Ovary (tissue), 7 donors: ENCODE measurements at regions not wholly inside any gene's neighbourhood (a gene's known extent, or its start where the extent isn't known, plus 50 kb on each side); places are given as distances from the start of the nearest gene placed in this dataset.

Experiments used
- DNase-seq, 5 donors: peaks; one replicate each; pipeline ENCODE4 v3.0.0-alpha.2; 2019 to 2020
- H3K27ac ChIP-seq, 2 donors: fragments of 200-600 bp; one replicate each; pipeline versions ENCODE4 v1.5.1 to v1.8.0; 2019 to 2022
- H3K27me3 ChIP-seq: fragments of 200-600 bp; one replicate; pipeline ENCODE4 v1.8.0; 2022
- H3K36me3 ChIP-seq: fragments of 200-600 bp; sonication (generic); one replicate; pipeline ENCODE4 v1.5.1; 2019
- H3K4me1 ChIP-seq: one replicate; pipeline ENCODE4 v1.8.1; 2013; ENCODE audit warnings: mild to moderate bottlenecking, moderate library complexity; ENCODE audit not compliant: insufficient read depth
- H3K4me3 ChIP-seq: fragments of 200-600 bp; sonication (generic); one replicate; pipeline ENCODE4 v1.5.1; 2017
- H3K9me3 ChIP-seq, 2 donors: fragments of 200-600 bp in 1 of 2; sonication (generic) in 1 of 2; one replicate each; pipeline versions ENCODE4 v1.5.1 to v1.8.1; 2013 to 2019; ENCODE audit warnings: mild to moderate bottlenecking in 1 of 2, moderate library complexity in 1 of 2
- EP300 ChIP-seq: sonication (generic); formaldehyde crosslinking; IDR thresholded peaks from one replicate; pipeline ENCODE4 v1.6.1; 2017; ENCODE audit warnings: antibody characterized with exemption
- POLR2A ChIP-seq: fragments of 450-650 bp; IDR thresholded peaks from one replicate; pipeline ENCODE4 v1.6.1; 2017; ENCODE audit warnings: antibody characterized with exemption, mild to moderate bottlenecking, moderate library complexity
- WGBS, 3 donors: extraction: QIAGEN DNeasy Blood & Tissue Kit in 1 of 3; methylation state at CpG; one replicate each; pipeline versions ENCODE4 v1.1.5 to v1.1.7; 2013 to 2017; 5-methylcytosine and 5-hydroxymethylcytosine counted together
- intact Hi-C, 4 donors: fragments of 100-400 bp; cut with DNase I; formaldehyde crosslinking; loops; one replicate each; pipeline versions ENCODE4 v1.11.0 to v1.15.1; 2022 to 2023
- TF ChIP-seq, protein P1 (sequence below), 3 donors: fragments of 450-650 bp in 2 of 3; fragments of 200-600 bp in 1 of 3; IDR thresholded peaks; one replicate each; pipeline versions ENCODE4 v1.5.1 to v1.8.0; 2016 to 2022; ENCODE audit warnings: antibody characterized with exemption in 3 of 3, mild to moderate bottlenecking in 1 of 3
- donor health status: DM: no; HTN: no; CAD: no; lungs with moderate emphysema.
- donor health status: DM: no; HTN: no; CAD: no.
- donor health status: Bipolar disorder and iron deficiency.
- donor health status: DM: no; HTN: no; CAD: no.
- donor health status: DM: yes; HTN: yes; CAD: no.

DNA sequence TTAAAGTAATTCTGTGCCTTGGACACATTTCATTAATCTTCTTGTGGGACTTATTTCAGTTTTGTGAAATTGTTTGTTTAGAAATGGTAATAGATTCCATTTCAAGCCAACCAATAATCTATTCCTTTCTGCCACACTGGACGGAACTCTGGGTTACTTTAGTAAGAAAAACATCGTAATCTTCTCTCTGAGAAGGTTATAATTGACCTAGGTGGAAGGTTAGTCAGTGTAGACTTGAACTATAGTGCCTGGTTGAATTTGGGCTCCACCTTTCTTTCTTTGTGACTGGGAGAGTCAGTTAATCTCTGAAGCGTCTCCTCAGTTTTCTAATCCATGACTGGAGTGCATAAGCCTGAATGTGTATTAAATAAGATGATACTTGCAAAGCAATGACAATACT lies 89.7 kb upstream of the PRLR start:
- 86 to 90% (median 89%) methylated on average over 3 of the region's 3 CpGs for WGBS, 3 donors
- no peak overlapping the region for H3K27ac ChIP-seq
- H3K4me3 ChIP-seq, result no peak overlapping the region
- DNase-seq, result no peak
- no peaks in the 10 kb centered on the region for H3K4me1 ChIP-seq
- H3K27me3 ChIP-seq, result no peaks in the 10 kb centered on the region
- H3K9me3 ChIP-seq, result no peaks in the 10 kb centered on the region
- intact Hi-C loops, result no loop called here
- H3K36me3 ChIP-seq, result no peaks in the 10 kb centered on the region
- TF ChIP-seq POLR2A (no peak), EP300 (no peak)
- TF ChIP-seq, protein P1, sequence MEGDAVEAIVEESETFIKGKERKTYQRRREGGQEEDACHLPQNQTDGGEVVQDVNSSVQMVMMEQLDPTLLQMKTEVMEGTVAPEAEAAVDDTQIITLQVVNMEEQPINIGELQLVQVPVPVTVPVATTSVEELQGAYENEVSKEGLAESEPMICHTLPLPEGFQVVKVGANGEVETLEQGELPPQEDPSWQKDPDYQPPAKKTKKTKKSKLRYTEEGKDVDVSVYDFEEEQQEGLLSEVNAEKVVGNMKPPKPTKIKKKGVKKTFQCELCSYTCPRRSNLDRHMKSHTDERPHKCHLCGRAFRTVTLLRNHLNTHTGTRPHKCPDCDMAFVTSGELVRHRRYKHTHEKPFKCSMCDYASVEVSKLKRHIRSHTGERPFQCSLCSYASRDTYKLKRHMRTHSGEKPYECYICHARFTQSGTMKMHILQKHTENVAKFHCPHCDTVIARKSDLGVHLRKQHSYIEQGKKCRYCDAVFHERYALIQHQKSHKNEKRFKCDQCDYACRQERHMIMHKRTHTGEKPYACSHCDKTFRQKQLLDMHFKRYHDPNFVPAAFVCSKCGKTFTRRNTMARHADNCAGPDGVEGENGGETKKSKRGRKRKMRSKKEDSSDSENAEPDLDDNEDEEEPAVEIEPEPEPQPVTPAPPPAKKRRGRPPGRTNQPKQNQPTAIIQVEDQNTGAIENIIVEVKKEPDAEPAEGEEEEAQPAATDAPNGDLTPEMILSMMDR (IDR thresholded peaks at IDR 0.05), result no peak

GRCh38 chr5:35319333-35320002 lies 89.2 kb upstream of the PRLR start:
- intact Hi-C loops, result no loop called here

DNA sequence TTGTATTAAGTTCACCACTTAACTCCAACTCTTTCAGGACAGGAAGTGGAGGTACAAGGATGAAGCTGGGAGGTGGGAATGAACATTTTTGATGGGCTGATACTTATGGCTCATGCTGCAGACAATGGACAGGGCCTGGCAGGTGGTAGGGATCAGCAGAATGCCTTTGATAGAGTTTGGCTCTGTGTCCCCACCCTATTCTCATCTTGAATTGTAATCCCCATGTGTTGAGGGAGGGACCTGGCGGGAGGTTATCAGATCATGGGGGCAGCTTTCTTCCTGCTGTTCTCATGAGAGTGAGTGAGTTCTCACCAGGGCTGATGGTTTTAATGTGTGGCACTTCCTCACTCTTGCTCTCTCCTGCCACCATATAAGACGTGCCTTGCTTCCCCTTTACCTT lies 87.3 kb upstream of the PRLR start:
- no peaks in the 10 kb centered on the region for H3K9me3 ChIP-seq
- H3K4me3 ChIP-seq, result no peak overlapping the region
- 86 to 93% (median 88%) methylated on average over 2 of the region's 2 CpGs for WGBS, 3 donors
- intact Hi-C loops, result no loop called here
- no peak for DNase-seq
- H3K4me1 ChIP-seq, result no peaks in the 10 kb centered on the region
- TF ChIP-seq, protein P1 (IDR thresholded peaks at IDR 0.05), result no peak
- no peak for TF ChIP-seq EP300
- no peak for TF ChIP-seq POLR2A
- H3K36me3 ChIP-seq, result no peaks in the 10 kb centered on the region
- H3K27ac ChIP-seq, result no peak overlapping the region
- H3K27me3 ChIP-seq, result no peaks in the 10 kb centered on the region

More at GRCh38 chr5:35319333-35320002, 89.2 kb upstream of the PRLR start:
- Histone ChIP-seq H3K27me3 (no peaks in the 10 kb centered on the region), H3K9me3 (no peaks in the 10 kb centered on the region), H3K36me3 (no peaks in the 10 kb centered on the region), H3K4me3 (no peak overlapping the region), H3K4me1 (no peaks in the 10 kb centered on the region), H3K27ac (no peak overlapping the region)
- TF ChIP-seq EP300 (no peak), POLR2A (no peak)
- TF ChIP-seq, protein P1 (IDR thresholded peaks at IDR 0.05), result no peak
- DNase-seq, result peak in 1 of 5 donors; percentile 28
- WGBS, 3 donors, result 57 to 62% (median 62%) methylated on average over 4 of the region's 4 CpGs

DNA sequence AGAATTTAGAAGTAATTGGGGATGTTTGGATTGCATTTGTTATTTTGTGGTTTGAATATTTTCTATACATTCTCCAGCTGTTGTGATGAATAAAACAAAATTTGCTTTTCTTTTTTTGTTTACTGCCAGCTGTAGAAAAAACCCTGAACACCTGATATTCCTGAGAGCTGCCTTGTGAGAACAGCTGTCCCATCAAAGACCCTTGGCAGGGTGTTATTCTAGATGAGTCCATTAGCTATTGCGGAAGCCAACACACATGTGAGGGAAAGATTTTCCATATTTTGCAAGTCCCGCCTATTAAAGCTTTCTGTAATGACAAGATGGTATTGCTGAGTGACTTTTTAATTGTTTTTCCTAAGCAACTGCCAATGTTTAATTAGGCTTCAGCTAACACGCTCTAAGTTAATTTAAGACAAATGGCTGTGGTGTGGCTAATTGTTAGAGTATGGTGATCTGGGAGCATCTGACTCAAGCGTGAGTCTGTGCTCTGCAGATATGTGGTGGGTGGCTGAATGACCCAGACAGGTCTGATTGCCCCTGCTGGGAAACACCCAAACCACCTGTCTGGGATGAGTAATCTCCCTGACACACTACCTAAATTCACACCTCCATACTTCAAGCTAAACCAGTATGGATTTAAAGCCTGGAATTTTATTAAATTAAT lies 86.5 kb upstream of the PRLR start:
- 79 to 87% (median 85%) methylated on average over 4 of the region's 4 CpGs for WGBS, 3 donors
- Histone ChIP-seq H3K27me3 (no peaks in the 10 kb centered on the region), H3K4me3 (no peak overlapping the region), H3K4me1 (no peaks in the 10 kb centered on the region), H3K36me3 (no peaks in the 10 kb centered on the region), H3K27ac (no peak overlapping the region), H3K9me3 (no peaks in the 10 kb centered on the region)
- DNase-seq, result no peak
- intact Hi-C loops, result no loop called here
- TF ChIP-seq, protein P1 (IDR thresholded peaks at IDR 0.05), result no peak
- TF ChIP-seq EP300 (no peak), POLR2A (no peak)
